Skeletal muscle tissue (tissue), 3 donors: ENCODE measurements at regions not wholly inside any gene's neighbourhood (a gene's known extent, or its start where the extent isn't known, plus 50 kb on each side); places are given as distances from the start of the nearest gene placed in this dataset.

ENCODE experiments used
- H3K27ac ChIP-seq: one replicate; pipeline ENCODE4 v1.7.0; 2013; ENCODE audit warnings: mild to moderate bottlenecking, low read depth, low read length, inconsistent platforms
- H3K27me3 ChIP-seq, 3 donors: one replicate each; pipeline ENCODE4 v1.7.0; 2013; ENCODE audit warnings: low read length in 3 of 3; ENCODE audit not compliant: control insufficient read depth in 3 of 3, insufficient read depth in 3 of 3
- H3K36me3 ChIP-seq, 3 donors: one replicate each; pipeline ENCODE4 v1.7.0; 2013; ENCODE audit warnings: low read length in 3 of 3; ENCODE audit not compliant: control insufficient read depth in 3 of 3, insufficient read depth in 3 of 3
- H3K4me1 ChIP-seq, 3 donors: one replicate each; pipeline ENCODE4 v1.7.0; 2013; ENCODE audit warnings: low read length in 3 of 3, mild to moderate bottlenecking in 3 of 3; ENCODE audit not compliant: control insufficient read depth in 3 of 3, insufficient read depth in 3 of 3
- H3K4me3 ChIP-seq, 3 donors: one replicate each; pipeline ENCODE4 v1.7.0; 2013; ENCODE audit warnings: low read length in 3 of 3
- H3K9ac ChIP-seq, 3 donors: one replicate each; pipeline ENCODE4 v1.7.0; 2013; ENCODE audit warnings: low read length in 3 of 3, mild to moderate bottlenecking in 3 of 3, moderate library complexity in 2 of 3, low read depth in 1 of 3
- H3K9me3 ChIP-seq, 3 donors: one replicate each; pipeline ENCODE4 v1.7.0; 2013; ENCODE audit warnings: low read length in 3 of 3; ENCODE audit not compliant: control insufficient read depth in 3 of 3
- donor health status: Osteomylitis.

DNA sequence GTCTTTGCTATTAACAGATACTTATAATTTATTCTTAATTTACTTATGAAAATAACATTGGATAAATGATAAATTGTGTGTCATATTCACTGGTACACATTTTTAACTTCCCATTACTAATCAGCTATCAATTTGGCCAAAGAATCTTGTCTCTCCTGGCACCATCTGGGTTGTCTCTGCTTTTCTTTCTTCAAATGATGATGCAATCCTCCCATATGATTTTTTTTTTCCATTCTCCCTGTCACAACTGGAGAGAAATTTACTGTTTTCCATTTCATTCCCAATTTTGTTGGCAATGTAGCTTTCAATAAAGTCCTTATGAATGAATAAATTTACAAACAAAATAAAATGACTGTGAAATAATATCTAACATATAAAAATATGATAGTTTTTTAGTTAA is 743.7 kb upstream of the EPHA6 start:
- Histone ChIP-seq H3K27ac (no peak overlapping the region), H3K4me1 (no peaks in the 10 kb centered on the region), H3K9me3 (no peaks in the 10 kb centered on the region), H3K36me3 (no peaks in the 10 kb centered on the region), H3K4me3 (no peak overlapping the region), H3K9ac (no peak overlapping the region), H3K27me3 (no peaks in the 10 kb centered on the region)

DNA sequence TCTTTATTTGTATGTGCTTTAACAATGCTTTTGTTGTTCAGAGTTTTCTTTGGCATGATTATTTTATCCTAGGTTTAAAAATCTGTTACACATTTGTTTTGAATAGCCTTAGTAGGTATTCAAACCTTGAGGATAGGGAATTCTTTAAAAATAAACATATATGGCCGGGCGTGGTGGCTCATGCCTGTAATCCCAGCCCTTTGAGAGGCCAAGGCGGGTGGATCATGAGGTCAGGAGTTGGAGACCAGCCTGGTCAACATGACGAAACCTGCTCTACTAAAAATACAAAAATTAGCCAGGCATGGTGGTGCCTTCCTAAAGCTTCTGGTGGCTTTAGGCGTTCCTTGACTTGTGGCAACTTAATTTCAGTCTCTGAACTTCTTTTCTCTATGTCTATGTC is 743.3 kb upstream of the EPHA6 start:
- H3K9ac ChIP-seq: no peak overlapping the region
- no peaks in the 10 kb centered on the region for H3K9me3 ChIP-seq
- H3K4me3 ChIP-seq: no peak overlapping the region
- H3K4me1 ChIP-seq: no peaks in the 10 kb centered on the region
- no peaks in the 10 kb centered on the region for H3K36me3 ChIP-seq
- no peaks in the 10 kb centered on the region for H3K27me3 ChIP-seq
- no peak overlapping the region for H3K27ac ChIP-seq

DNA sequence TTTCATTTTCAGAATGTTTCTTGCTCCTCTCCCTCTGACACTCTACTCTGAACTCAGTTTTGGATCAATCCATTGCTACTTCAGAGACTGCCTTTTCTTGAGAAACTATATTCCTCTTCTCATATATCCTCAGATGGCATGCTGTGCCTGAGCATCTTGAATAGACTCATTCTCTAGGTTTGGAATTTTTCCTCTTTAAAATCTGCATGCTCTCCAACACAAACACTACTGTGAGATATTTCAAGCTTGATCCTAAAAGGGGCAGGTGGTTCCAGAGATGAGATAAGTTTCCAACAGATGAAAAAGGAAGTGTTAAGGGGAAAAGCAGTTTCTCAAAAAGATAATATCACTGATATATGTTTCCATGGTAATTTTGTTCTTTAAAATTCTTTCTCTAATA is 742.2 kb upstream of the EPHA6 start:
- H3K36me3 ChIP-seq: no peaks in the 10 kb centered on the region
- H3K4me3 ChIP-seq: no peak overlapping the region

DNA sequence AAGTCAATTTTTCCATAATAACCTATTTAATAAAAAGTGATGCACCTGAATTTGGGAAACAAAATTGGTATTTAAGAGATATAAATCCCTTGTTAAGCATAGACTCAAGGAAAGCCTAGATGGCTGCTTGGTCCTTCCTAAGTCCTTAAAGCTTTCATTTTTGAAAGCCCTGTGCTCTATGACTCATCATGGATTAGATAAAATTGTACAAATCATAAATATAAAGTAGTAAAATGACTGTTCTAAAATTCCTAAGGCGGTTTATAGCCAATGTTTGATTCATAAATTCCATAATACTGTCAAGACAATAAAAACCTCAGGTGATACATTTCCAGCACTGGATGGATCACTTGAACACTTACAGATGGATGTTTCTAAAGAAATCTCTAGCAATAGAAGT is 730.8 kb upstream of the EPHA6 start:
- no peak overlapping the region for H3K27ac ChIP-seq
- H3K36me3 ChIP-seq: no peaks in the 10 kb centered on the region
- no peaks in the 10 kb centered on the region for H3K27me3 ChIP-seq
- H3K9ac ChIP-seq: no peak overlapping the region
- no peaks in the 10 kb centered on the region for H3K9me3 ChIP-seq
- H3K4me3 ChIP-seq: no peak overlapping the region
- no peaks in the 10 kb centered on the region for H3K4me1 ChIP-seq

More for the DNA sequence above, 742.2 kb upstream of the EPHA6 start:
- Histone ChIP-seq H3K27me3 (no peaks in the 10 kb centered on the region), H3K9me3 (no peaks in the 10 kb centered on the region), H3K9ac (no peak overlapping the region), H3K4me1 (no peaks in the 10 kb centered on the region), H3K27ac (no peak overlapping the region)

DNA sequence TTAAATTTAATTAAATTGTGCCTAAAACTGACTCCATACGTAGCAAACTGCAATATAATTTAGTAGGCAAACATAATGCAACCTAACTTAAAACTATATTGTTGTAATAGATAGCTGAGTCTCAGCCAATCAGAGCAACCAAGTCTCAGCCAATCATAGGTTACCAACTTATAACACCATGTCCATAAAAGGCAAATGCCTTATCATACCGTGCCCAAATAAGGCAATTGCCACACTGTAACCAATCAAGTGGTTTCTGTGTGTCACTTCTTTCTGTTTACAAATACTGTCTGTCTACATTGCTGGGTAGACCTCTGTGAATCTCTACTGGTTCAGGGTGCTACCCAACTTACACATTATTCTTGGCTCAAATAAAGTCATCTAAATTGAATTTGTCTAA is 728.4 kb upstream of the EPHA6 start:
- Histone ChIP-seq H3K9me3 (no peaks in the 10 kb centered on the region), H3K9ac (no peak overlapping the region), H3K4me3 (no peak overlapping the region), H3K36me3 (no peaks in the 10 kb centered on the region), H3K27me3 (no peaks in the 10 kb centered on the region), H3K27ac (no peak overlapping the region), H3K4me1 (no peaks in the 10 kb centered on the region)

DNA sequence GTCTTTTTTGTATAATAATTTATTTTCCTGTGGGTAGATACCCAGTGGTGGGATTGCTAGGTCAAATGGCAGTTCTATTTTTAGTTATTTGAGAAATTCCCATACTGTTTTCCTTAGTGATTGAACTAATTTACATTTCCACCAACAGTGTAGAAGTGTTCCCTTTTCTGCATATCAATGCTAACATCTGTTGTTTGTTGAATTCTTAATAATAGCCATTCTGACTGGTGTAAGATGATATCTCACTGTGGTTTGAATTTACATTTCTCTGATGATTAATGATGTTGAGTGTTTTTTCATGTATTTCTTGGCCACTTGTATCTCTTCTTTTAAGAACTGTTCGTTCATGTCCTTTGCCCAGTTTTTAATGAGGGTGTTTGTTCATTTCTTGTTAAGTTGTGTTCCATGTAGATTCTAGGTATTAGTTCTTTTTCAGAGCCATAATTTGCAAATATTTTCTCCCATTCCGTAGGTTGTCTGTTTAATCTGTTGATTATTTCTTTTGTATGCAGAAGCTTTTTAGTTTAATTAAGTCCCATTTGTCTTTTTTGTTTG is 713.3 kb upstream of the EPHA6 start:
- H3K9ac ChIP-seq: no peak overlapping the region
- no peak overlapping the region for H3K4me3 ChIP-seq
- H3K4me1 ChIP-seq: no peaks in the 10 kb centered on the region
- no peaks in the 10 kb centered on the region for H3K36me3 ChIP-seq
- H3K27ac ChIP-seq: no peak overlapping the region
- no peaks in the 10 kb centered on the region for H3K9me3 ChIP-seq
- no peaks in the 10 kb centered on the region for H3K27me3 ChIP-seq

DNA sequence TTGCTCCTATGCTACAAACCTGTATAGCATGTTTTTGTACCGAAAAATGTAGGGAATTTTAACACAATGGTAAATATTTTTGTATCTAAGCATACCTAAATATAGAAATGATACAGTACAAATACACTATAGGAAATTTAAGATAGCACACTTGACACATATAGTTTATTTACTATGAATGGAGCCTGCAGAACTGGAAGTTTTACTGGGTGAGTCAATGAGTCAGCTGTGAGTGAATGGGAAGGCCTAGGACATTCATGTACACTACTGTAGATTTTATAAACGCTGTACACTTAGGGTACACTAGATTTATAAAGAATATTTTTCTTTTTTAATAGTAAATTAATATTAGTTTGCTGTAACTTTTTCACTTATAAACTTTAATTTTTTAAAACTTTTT is 707.7 kb upstream of the EPHA6 start:
- no peak overlapping the region for H3K4me3 ChIP-seq
- H3K27me3 ChIP-seq: no peaks in the 10 kb centered on the region
- H3K9ac ChIP-seq: no peak overlapping the region
- H3K4me1 ChIP-seq: no peaks in the 10 kb centered on the region
- no peak overlapping the region for H3K27ac ChIP-seq
- no peaks in the 10 kb centered on the region for H3K9me3 ChIP-seq
- H3K36me3 ChIP-seq: no peaks in the 10 kb centered on the region
